ENCODE measurements at regions not wholly inside any gene's neighbourhood (a gene's known extent, or its start where the extent isn't known, plus 50 kb on each side); places are given as distances from the start of the nearest gene placed in this dataset.

DNA sequence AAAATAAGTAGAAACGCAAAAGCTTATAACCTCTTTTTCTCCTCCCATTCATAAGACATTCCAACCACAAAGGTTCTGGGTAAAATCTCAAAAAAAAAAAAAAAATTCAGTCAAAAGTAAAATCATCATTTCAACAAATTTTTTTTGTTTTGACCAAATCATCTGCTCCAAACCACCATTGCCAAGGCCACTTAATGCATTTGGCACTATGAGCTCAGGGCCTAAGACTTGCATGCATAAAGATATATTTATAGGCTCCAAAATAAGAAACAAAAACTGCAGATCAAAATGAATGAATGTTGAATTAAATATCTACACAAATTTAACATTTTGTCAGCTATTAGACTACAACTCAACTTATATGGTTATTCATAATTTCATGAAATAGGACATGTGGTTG, 331.1 kb upstream of the NFIA start:
- Histone ChIP-seq H3K79me2 (ENCODE audit: low read depth) (no peaks in the 10 kb centered on the region), H4K20me1 (ENCODE audit: insufficient read depth) (no peaks in the 10 kb centered on the region), H3K4me2 (no peak overlapping the region), H2AFZ (no peak overlapping the region), H3K27ac (no peak overlapping the region), H3K27me3 (ENCODE audit: insufficient read depth, low read depth) (no peaks in the 10 kb centered on the region), H3F3A (ENCODE audit: insufficient read depth, low read depth) (no peaks in the 10 kb centered on the region), H3K9me3 (ENCODE audit: insufficient read depth, low read depth) (peaks cover 4% of the 10 kb centered on the region; the same call in 1 of the 2 replicates), H3K4me1 (replicated peaks; ENCODE audit: insufficient read depth) (no peaks in the 10 kb centered on the region), H3K4me3 (no peak overlapping the region), H3K36me3 (ENCODE audit: low read depth) (no peaks in the 10 kb centered on the region), H3K9me2 (ENCODE audit: insufficient read depth) (no peaks in the 10 kb centered on the region; the same call in 1 of the 2 replicates)
- no peak for DNase-seq
- ChIA-PET POLR2A (ENCODE audit: unreplicated experiment) (no interaction called here), CTCF (no interaction called here)
- intact Hi-C loops (cut with micrococcal nuclease; ENCODE audit: unreplicated experiment) = no loop called here
- TF ChIP-seq EZH2 (IDR thresholded peaks at IDR 0.05; ENCODE audit: low read depth) = no peak
- TF ChIP-seq, protein P1, sequence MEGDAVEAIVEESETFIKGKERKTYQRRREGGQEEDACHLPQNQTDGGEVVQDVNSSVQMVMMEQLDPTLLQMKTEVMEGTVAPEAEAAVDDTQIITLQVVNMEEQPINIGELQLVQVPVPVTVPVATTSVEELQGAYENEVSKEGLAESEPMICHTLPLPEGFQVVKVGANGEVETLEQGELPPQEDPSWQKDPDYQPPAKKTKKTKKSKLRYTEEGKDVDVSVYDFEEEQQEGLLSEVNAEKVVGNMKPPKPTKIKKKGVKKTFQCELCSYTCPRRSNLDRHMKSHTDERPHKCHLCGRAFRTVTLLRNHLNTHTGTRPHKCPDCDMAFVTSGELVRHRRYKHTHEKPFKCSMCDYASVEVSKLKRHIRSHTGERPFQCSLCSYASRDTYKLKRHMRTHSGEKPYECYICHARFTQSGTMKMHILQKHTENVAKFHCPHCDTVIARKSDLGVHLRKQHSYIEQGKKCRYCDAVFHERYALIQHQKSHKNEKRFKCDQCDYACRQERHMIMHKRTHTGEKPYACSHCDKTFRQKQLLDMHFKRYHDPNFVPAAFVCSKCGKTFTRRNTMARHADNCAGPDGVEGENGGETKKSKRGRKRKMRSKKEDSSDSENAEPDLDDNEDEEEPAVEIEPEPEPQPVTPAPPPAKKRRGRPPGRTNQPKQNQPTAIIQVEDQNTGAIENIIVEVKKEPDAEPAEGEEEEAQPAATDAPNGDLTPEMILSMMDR (conservative IDR thresholded peaks at IDR 0.05) = no peak
- no TSS peak for BruUV-seq (replicated peaks)

DNA sequence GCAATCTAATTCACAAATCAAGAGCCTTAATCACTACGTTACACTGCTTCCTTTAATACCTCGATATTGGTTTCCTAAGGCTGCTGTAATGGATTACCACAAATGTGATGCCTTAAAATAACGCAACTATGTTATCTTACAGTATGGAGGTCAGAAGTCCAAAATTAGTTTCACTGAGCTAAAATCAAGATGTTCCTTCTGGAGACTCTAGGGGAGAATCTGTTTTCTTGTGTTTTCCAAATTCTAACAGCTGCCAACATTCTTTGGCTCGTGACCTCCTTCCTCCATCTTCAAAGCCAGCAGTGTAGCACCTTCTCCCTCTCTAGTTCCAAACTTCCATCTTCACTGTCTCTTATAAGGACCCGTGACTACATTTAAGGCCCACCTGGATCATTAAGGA, 335.0 kb upstream of the NFIA start:
- no peak for DNase-seq
- Histone ChIP-seq H3K79me2 (ENCODE audit: low read depth) (no peaks in the 10 kb centered on the region), H3K27ac (no peak overlapping the region), H3K4me3 (no peak overlapping the region), H4K20me1 (ENCODE audit: insufficient read depth) (no peaks in the 10 kb centered on the region), H3K4me1 (replicated peaks; ENCODE audit: insufficient read depth) (no peaks in the 10 kb centered on the region), H3F3A (ENCODE audit: insufficient read depth, low read depth) (no peaks in the 10 kb centered on the region), H3K9me2 (ENCODE audit: insufficient read depth) (no peaks in the 10 kb centered on the region; the same call in 1 of the 2 replicates), H3K36me3 (ENCODE audit: low read depth) (no peaks in the 10 kb centered on the region), H3K9me3 (ENCODE audit: insufficient read depth, low read depth) (peaks cover 4% of the 10 kb centered on the region; the same call in 1 of the 2 replicates), H3K4me2 (no peak overlapping the region), H2AFZ (no peak overlapping the region), H3K27me3 (ENCODE audit: insufficient read depth, low read depth) (no peaks in the 10 kb centered on the region)
- intact Hi-C loops (cut with micrococcal nuclease; ENCODE audit: unreplicated experiment) = no loop called here
- POLR2A ChIA-PET (ENCODE audit: unreplicated experiment) = no interaction called here
- no peak for TF ChIP-seq EZH2 (IDR thresholded peaks at IDR 0.05; ENCODE audit: low read depth)
- TF ChIP-seq, protein P1 (conservative IDR thresholded peaks at IDR 0.05) = no peak
- CTCF ChIA-PET = no interaction called here
- no TSS peak for BruUV-seq (replicated peaks)

DNA sequence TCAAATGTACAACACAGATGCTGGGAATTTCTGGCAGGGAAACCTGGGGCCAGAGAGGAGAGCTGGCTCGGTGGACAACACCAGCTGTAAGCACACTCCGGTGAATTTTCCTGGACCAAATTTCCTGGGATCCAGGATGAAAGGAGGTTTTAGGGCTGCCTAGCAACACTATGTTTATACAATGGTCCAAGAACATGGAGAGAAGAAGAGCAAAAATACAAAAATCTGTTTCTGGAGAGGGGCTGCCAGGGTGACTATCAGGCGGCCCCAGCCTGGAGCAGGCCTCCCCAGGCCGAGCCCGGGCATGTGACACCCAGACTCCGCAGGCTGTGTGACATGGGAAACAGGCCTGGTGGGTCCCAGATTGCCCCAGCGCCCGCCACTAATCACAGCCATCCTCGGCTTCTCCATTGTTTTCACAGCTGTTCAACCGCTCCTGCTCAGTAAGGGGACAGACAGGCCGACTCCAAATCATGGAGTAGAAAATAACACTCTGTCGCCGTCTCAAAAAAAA, 336.0 kb upstream of the NFIA start:
- BruUV-seq (replicated peaks) = no TSS peak
- H3K27ac ChIP-seq = no peak overlapping the region
- H3K79me2 ChIP-seq (ENCODE audit: low read depth) = no peaks in the 10 kb centered on the region
- H3K4me1 ChIP-seq (replicated peaks; ENCODE audit: insufficient read depth) = no peaks in the 10 kb centered on the region
- no peak overlapping the region for H3K4me2 ChIP-seq
- H2AFZ ChIP-seq = no peak overlapping the region
- H3K9me3 ChIP-seq (ENCODE audit: insufficient read depth, low read depth) = peaks cover 4% of the 10 kb centered on the region; the same call in 1 of the 2 replicates
- ChIA-PET CTCF (no interaction called here), POLR2A (ENCODE audit: unreplicated experiment) (no interaction called here)
- H3F3A ChIP-seq (ENCODE audit: insufficient read depth, low read depth) = no peaks in the 10 kb centered on the region
- intact Hi-C loops (cut with micrococcal nuclease; ENCODE audit: unreplicated experiment) = no loop called here
- DNase-seq = no peak
- no peaks in the 10 kb centered on the region for H3K27me3 ChIP-seq (ENCODE audit: insufficient read depth, low read depth)
- no peaks in the 10 kb centered on the region for H3K36me3 ChIP-seq (ENCODE audit: low read depth)
- H4K20me1 ChIP-seq (ENCODE audit: insufficient read depth) = no peaks in the 10 kb centered on the region
- no peak overlapping the region for H3K4me3 ChIP-seq
- TF ChIP-seq, protein P1 (conservative IDR thresholded peaks at IDR 0.05) = no peak
- no peak for TF ChIP-seq EZH2 (IDR thresholded peaks at IDR 0.05; ENCODE audit: low read depth)
- H3K9me2 ChIP-seq (ENCODE audit: insufficient read depth) = no peaks in the 10 kb centered on the region
